K562 (cell line): ENCODE measurements at regions not wholly inside any gene's neighbourhood (a gene's known extent, or its start where the extent isn't known, plus 50 kb on each side); places are given as distances from the start of the nearest gene placed in this dataset.

Experiments
- ATAC-seq: fragments of 200-7000 bp; cut with Tn5 transposase; 3 replicates; pipeline ENCODE4 v1.9.1; 2020; ENCODE audit warnings: moderate library complexity
- BruUV-seq: library from RNA; stranded (reverse); fragments of 400-500 nt; replicated peaks from 2 replicates; lab custom pipeline; 2021; lab: Mats Ljungman, UMichigan
- CTCF ChIA-PET: fragments of 300-600 bp; formaldehyde crosslinking; extraction: SDS; loops from one replicate; lab custom pipeline; 2021; ENCODE audit warnings: low intra/inter-chr PET ratio; lab: Yijun Ruan, JAX
- POLR2A ChIA-PET: fragments of 300-600, 350-650 bp; sonication (Branson Sonifier 250); formaldehyde crosslinking; extraction: SDS; loops from one replicate; lab custom pipeline; 2021; ENCODE audit warnings: antibody characterized with exemption, inconsistent platforms; lab: Yijun Ruan, JAX
- DNase-seq, 4 experiments: peaks; one replicate each; pipeline versions ENCODE4 v3.0.0 to v3.0.0-alpha.2; 2011 to 2018; ENCODE audit warnings: low spot score in 3 of 4, mixed read lengths in 3 of 4; ENCODE audit errors: extremely low read depth in 1 of 4
- FAIRE-seq: peaks from 2 replicates; lab custom pipeline; 2011; peaks lifted over from hg19 to GRCh38; lab: Jason Lieb, UNC
- H2AFZ ChIP-seq: 2 replicates; pipeline ENCODE4 v1.6.0; 2011; ENCODE audit warnings: low read depth, low read length, control low read depth, inconsistent platforms
- H3K27ac ChIP-seq: fragments of 200-600 bp; 3 replicates; pipeline ENCODE4 v1.8.0; 2011; ENCODE audit warnings: low read depth, mild to moderate bottlenecking, control low read depth, inconsistent platforms, low read length, moderate library complexity, mixed read lengths; ENCODE audit errors: extremely low read depth
- H3K27me3 ChIP-seq, 2 experiments: fragments of 300-600 bp in 1 of 2; 2 replicates in 1 of 2; 3 replicates in 1 of 2; pipeline versions ENCODE4 v1.6.0 to v1.8.0; 2011; ENCODE audit warnings: inconsistent platforms in 2 of 2, low read length in 2 of 2, mild to moderate bottlenecking in 1 of 2, mixed read lengths in 1 of 2, moderate library complexity in 1 of 2; ENCODE audit not compliant: control insufficient read depth in 2 of 2, insufficient read depth in 2 of 2
- H3K36me3 ChIP-seq: fragments of 300-600 bp; 3 replicates; pipeline ENCODE4 v1.8.0; 2011; ENCODE audit warnings: mild to moderate bottlenecking, low read length, inconsistent platforms; ENCODE audit not compliant: control insufficient read depth, insufficient read depth
- H3K4me1 ChIP-seq, 2 experiments: fragments of 200-600 bp in 1 of 2; replicated peaks in 1 of 2; 2 replicates in 1 of 2; 3 replicates in 1 of 2; pipeline versions ENCODE4 v1.5.1 to v1.8.0; 2011; ENCODE audit warnings: inconsistent platforms in 2 of 2, low read length in 2 of 2, mild to moderate bottlenecking in 1 of 2, mixed read lengths in 1 of 2, moderate library complexity in 1 of 2; ENCODE audit not compliant: control insufficient read depth in 2 of 2, insufficient read depth in 2 of 2
- H3K4me2 ChIP-seq: 2 replicates; pipeline ENCODE4 v1.6.1; 2011; ENCODE audit warnings: low read length, control low read depth, inconsistent platforms, mixed read lengths; ENCODE audit not compliant: insufficient read depth
- H3K4me3 ChIP-seq: fragments of 200-600 bp; sonication (generic), shearing (Covaris generic); 2 replicates; pipeline ENCODE4 v1.5.1; 2016; ENCODE audit warnings: control low read depth, inconsistent platforms
- H3K79me2 ChIP-seq: fragments of 200-600 bp; 3 replicates; pipeline ENCODE4 v1.8.0; 2011; ENCODE audit warnings: low read length, inconsistent platforms; ENCODE audit not compliant: control insufficient read depth, insufficient read depth
- H3K9ac ChIP-seq, 2 experiments: 2 replicates each; pipeline versions ENCODE4 v1.6.0 to v1.6.1; 2011; ENCODE audit warnings: low read depth in 2 of 2, low read length in 2 of 2, control low read depth in 1 of 2, inconsistent platforms in 1 of 2, mild to moderate bottlenecking in 1 of 2, mixed read lengths in 1 of 2; ENCODE audit not compliant: insufficient read depth in 1 of 2
- H3K9me1 ChIP-seq: one replicate; pipeline ENCODE4 v1.6.0; 2011; ENCODE audit warnings: inconsistent platforms, mild to moderate bottlenecking, low read length, moderate library complexity; ENCODE audit not compliant: control insufficient read depth, insufficient read depth
- H3K9me3 ChIP-seq: replicated peaks from 2 replicates; pipeline ENCODE4 v1.5.1; 2011; ENCODE audit warnings: low read depth, low read length, inconsistent platforms; ENCODE audit not compliant: control insufficient read depth, insufficient read depth
- H4K20me1 ChIP-seq: replicated peaks from 2 replicates; pipeline ENCODE4 v1.6.1; 2011; ENCODE audit warnings: low read length, inconsistent platforms, mixed read lengths; ENCODE audit not compliant: control insufficient read depth, insufficient read depth
- GABPA ChIP-seq: fragments of 200-800 bp; sonication (Bioruptor generic); conservative IDR thresholded peaks from 2 replicates; pipeline ENCODE4 v1.6.1; 2016; ENCODE audit warnings: low read depth, missing genetic modification characterization, missing compliant biosample characterization
- NR0B1 ChIP-seq: fragments of 450-650 bp; IDR thresholded peaks from one replicate; pipeline ENCODE4 v1.6.1; 2018; ENCODE audit warnings: mild to moderate bottlenecking, moderate library complexity; ENCODE audit not compliant: partially characterized antibody
- PTBP1 ChIP-seq: fragments of 200-400 bp; formaldehyde crosslinking; IDR thresholded peaks from 2 replicates; pipeline ENCODE4 v1.6.1; 2017; ENCODE audit warnings: low read depth, low read length
- RAD51 ChIP-seq: fragments of 450-650 bp; IDR thresholded peaks from 2 replicates; pipeline ENCODE4 v1.7.1; 2016; ENCODE audit warnings: low read depth, mild to moderate bottlenecking, borderline replicate concordance
- SRSF1 ChIP-seq: fragments of 200-400 bp; formaldehyde crosslinking; IDR thresholded peaks from 2 replicates; pipeline ENCODE4 v1.6.1; 2017; ENCODE audit warnings: mild to moderate bottlenecking, low read depth, low read length, moderate library complexity
- TCF7 ChIP-seq: sonication (generic); IDR thresholded peaks from 2 replicates; pipeline ENCODE4 v1.6.1; 2016; ENCODE audit warnings: antibody characterized with exemption, borderline replicate concordance
- ZBTB12 ChIP-seq: fragments of 250-450 bp; sonication (Bioruptor Pico); IDR thresholded peaks from 2 replicates; pipeline ENCODE4 v1.4.0; 2020
- ZSCAN29 ChIP-seq: fragments of 450-650 bp; IDR thresholded peaks from 2 replicates; pipeline ENCODE4 v1.6.1; 2017
- whole genome bisulfite sequencing: fragments of 100-300 bp; shearing (Covaris generic); methylation state at CpG from one replicate; pipeline ENCODE4 v1.1.6; 2016; ENCODE audit warnings: low coverage, mixed read lengths; ENCODE audit not compliant: insufficient coverage; ENCODE audit errors: missing lambda C conversion rate; 5-methylcytosine and 5-hydroxymethylcytosine counted together
- in situ Hi-C: fragments of 300-500 bp; cut with MboI; formaldehyde crosslinking; loops from 4 replicates; pipeline ENCODE4 v1.15.0; 2018; ENCODE audit warnings: inconsistent platforms, mixed read lengths
- intact Hi-C: fragments of 100-400 bp; cut with micrococcal nuclease; formaldehyde crosslinking; loops from 2 replicates; pipeline ENCODE4 v1.14.2; 2022
- TF ChIP-seq, protein P1 (sequence below), 2 experiments: fragments of 150-350 bp in 1 of 2; IDR thresholded peaks; 2 replicates each; pipeline ENCODE4 v1.6.1; 2012 to 2016; ENCODE audit warnings: low read depth in 2 of 2, low read length in 2 of 2, mild to moderate bottlenecking in 1 of 2, moderate library complexity in 1 of 2
- TF ChIP-seq, protein P2 (sequence below): fragments of 250-450 bp; sonication (Bioruptor Pico); IDR thresholded peaks from 2 replicates; pipeline ENCODE4 v1.5.0; 2021; ENCODE audit warnings: mild to moderate bottlenecking, moderate library complexity

DNA sequence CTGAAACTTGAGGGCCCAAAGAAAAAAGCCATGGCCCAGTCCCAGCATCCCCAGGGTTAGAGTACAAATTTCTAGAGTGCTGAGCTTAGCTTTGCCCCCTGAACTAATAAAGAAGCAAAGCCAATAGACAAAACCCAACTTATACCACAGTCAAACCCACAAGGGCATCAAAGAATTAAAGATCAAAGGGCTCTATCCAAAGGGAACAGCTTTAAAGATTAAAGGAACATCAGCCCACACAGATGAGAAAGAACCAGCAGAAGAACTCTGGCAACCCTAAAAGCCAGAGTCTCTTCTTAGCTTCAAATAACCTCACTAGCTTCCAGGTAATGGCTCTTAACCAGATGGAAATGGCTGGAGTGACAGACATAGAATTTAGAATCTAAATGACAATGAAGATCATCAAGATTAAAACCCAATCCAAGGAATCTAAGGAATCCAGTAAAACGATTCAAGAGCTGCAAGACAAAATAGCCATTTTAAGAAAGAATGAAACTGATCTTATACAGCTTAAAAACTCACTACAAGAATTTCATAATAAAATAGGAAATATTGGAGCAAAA, 93.9 kb downstream of the YIPF5 start:
- DNase-seq (no peak), FAIRE-seq (no peak), ATAC-seq (no peak)
- Histone ChIP-seq H3K27ac (no peak overlapping the region), H2AFZ (no peak overlapping the region), H3K9me1 (no peaks in the 10 kb centered on the region), H4K20me1 (no peaks in the 10 kb centered on the region), H3K79me2 (no peaks in the 10 kb centered on the region), H3K4me3 (no peak overlapping the region), H3K9ac (no peak overlapping the region), H3K4me1 (no peaks in the 10 kb centered on the region), H3K4me2 (no peak overlapping the region), H3K9me3 (no peaks in the 10 kb centered on the region), H3K36me3 (no peaks in the 10 kb centered on the region), H3K27me3 (no peaks in the 10 kb centered on the region)
- TF ChIP-seq, protein P1, sequence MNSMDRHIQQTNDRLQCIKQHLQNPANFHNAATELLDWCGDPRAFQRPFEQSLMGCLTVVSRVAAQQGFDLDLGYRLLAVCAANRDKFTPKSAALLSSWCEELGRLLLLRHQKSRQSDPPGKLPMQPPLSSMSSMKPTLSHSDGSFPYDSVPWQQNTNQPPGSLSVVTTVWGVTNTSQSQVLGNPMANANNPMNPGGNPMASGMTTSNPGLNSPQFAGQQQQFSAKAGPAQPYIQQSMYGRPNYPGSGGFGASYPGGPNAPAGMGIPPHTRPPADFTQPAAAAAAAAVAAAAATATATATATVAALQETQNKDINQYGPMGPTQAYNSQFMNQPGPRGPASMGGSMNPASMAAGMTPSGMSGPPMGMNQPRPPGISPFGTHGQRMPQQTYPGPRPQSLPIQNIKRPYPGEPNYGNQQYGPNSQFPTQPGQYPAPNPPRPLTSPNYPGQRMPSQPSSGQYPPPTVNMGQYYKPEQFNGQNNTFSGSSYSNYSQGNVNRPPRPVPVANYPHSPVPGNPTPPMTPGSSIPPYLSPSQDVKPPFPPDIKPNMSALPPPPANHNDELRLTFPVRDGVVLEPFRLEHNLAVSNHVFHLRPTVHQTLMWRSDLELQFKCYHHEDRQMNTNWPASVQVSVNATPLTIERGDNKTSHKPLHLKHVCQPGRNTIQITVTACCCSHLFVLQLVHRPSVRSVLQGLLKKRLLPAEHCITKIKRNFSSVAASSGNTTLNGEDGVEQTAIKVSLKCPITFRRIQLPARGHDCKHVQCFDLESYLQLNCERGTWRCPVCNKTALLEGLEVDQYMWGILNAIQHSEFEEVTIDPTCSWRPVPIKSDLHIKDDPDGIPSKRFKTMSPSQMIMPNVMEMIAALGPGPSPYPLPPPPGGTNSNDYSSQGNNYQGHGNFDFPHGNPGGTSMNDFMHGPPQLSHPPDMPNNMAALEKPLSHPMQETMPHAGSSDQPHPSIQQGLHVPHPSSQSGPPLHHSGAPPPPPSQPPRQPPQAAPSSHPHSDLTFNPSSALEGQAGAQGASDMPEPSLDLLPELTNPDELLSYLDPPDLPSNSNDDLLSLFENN (IDR thresholded peaks at IDR 0.05; ENCODE audit: low read depth in 2 of 2, low read length in 2 of 2) = no peak
- no peak for TF ChIP-seq NR0B1
- TF ChIP-seq GABPA = no peak
- no peak for TF ChIP-seq RAD51
- no peak for TF ChIP-seq PTBP1
- no peak for TF ChIP-seq SRSF1
- no peak for TF ChIP-seq ZBTB12
- TF ChIP-seq, protein P2, sequence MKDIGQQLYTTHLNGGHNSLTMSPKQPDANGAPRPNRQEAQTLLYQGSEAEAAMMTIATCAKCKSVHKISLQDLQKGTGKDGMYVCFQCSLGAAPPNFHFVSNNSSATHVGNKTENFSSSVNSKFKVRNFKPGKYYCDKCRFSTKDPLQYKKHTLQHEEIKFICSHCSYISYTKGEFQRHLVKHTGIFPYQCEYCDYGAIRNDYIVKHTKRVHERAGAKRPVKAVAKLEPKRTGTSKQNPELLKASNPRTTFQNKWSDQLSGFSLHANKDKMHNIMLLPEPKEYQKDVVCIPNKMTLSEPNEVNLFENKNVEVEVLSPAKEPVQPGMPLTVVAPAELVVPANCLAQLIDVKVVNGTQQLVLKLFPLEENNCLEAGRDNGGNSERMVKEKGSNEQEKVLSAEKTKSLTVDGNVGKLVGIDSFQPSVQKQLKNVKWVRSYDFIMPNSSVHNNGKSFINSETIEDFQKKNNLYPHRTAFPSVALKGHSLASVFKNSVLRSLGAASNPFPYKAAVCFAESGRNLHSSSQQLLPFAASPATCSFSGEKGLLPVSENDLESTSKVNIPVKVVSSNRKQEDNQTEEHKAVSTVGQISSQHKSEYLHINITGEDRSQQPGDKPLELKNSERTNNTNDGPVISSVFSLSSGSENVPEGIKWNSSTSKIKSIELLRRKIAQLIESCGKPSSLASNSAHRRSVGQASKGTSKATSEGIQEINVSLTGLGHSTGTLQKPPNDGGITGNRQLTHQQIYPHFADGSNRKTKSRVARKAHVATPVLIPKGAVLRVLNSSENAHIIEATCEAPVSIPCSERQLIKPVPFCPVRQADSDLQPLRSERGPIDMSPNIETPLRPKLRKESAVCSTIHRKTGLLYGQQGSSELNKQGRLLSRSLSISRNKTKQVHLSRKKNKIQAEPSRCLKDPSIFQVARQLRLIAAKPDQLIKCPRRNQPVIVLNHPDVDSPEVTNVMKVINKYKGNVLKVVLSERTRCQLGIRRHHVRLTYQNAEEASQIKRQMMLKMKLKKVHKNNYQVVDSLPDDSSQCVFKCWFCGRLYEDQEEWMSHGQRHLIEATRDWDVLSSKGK (CRISPR knock-in tag) = no peak
- TF ChIP-seq TCF7 = no peak
- TF ChIP-seq ZSCAN29 = no peak
- in situ Hi-C loops = no loop called here
- 0% methylated on average over 1 of the region's 1 CpG for WGBS
- ChIA-PET POLR2A (no interaction called here), CTCF (no interaction called here)
- BruUV-seq = no TSS peak
- intact Hi-C loops = no loop called here
